SK-N-SH (cell line): ENCODE measurements at regions not wholly inside any gene's neighbourhood (a gene's known extent, or its start where the extent isn't known, plus 50 kb on each side); places are given as distances from the start of the nearest gene placed in this dataset.

Source experiments
- CTCF ChIA-PET: fragments of 300-600, 350-600 bp; formaldehyde crosslinking; extraction: SDS; loops from one replicate; lab custom pipeline; 2021; lab: Yijun Ruan, JAX
- POLR2A ChIA-PET: fragments of 350-600 bp; sonication (Branson Sonifier 250); formaldehyde crosslinking; extraction: SDS; loops from one replicate; lab custom pipeline; 2020; ENCODE audit warnings: antibody characterized with exemption, inconsistent platforms; lab: Yijun Ruan, JAX
- DNase-seq: peaks from one replicate; pipeline ENCODE4 v3.0.0; 2012
- H2AFZ ChIP-seq: fragments of 200-600 bp; sonication (generic); 2 replicates; pipeline ENCODE4 v1.8.1; 2016; ENCODE audit warnings: antibody characterized with exemption, mild to moderate bottlenecking, low read depth
- H3F3A ChIP-seq: fragments of 200-600 bp; sonication (generic); replicated peaks from 2 replicates; pipeline ENCODE3; 2016; ENCODE audit warnings: antibody characterized with exemption, mild to moderate bottlenecking; ENCODE audit not compliant: insufficient read depth
- H3K27ac ChIP-seq, 2 experiments: fragments of 200-500 bp in 1 of 2; fragments of 200-600 bp in 1 of 2; sonication (Bioruptor generic) in 1 of 2; sonication (generic), shearing (Covaris generic) in 1 of 2; 2 replicates each; pipeline versions ENCODE4 v1.5.1 to v1.6.1; 2014 to 2016; ENCODE audit warnings: low read depth in 2 of 2, inconsistent platforms in 1 of 2, low read length in 1 of 2, mild to moderate bottlenecking in 1 of 2, mixed read lengths in 1 of 2
- H3K27me3 ChIP-seq: fragments of 200-600 bp; sonication (generic), shearing (Covaris generic); 2 replicates; pipeline ENCODE4 v1.6.1; 2016; ENCODE audit warnings: mixed run types; ENCODE audit not compliant: insufficient read depth
- H3K36me3 ChIP-seq, 2 experiments: fragments of 200-500 bp in 1 of 2; fragments of 200-600 bp in 1 of 2; sonication (Bioruptor generic) in 1 of 2; sonication (generic) in 1 of 2; replicated peaks in 1 of 2; 2 replicates each; pipeline versions ENCODE3 to v1.5.1; 2014 to 2016; ENCODE audit warnings: low read length in 1 of 2, mild to moderate bottlenecking in 1 of 2; ENCODE audit not compliant: insufficient read depth in 2 of 2, control insufficient read depth in 1 of 2
- H3K4me1 ChIP-seq, 2 experiments: fragments of 200-500 bp in 1 of 2; fragments of 200-600 bp in 1 of 2; sonication (Bioruptor generic) in 1 of 2; sonication (generic), shearing (Covaris generic) in 1 of 2; 2 replicates each; pipeline versions ENCODE4 v1.5.1 to v1.6.1; 2014 to 2016; ENCODE audit warnings: low read depth in 1 of 2, low read length in 1 of 2, mixed run types in 1 of 2; ENCODE audit not compliant: insufficient read depth in 2 of 2, control insufficient read depth in 1 of 2
- H3K4me2 ChIP-seq: fragments of 200-600 bp; sonication (generic), shearing (Covaris generic); 2 replicates; pipeline ENCODE4 v1.6.1; 2017; ENCODE audit warnings: mixed run types
- H3K4me3 ChIP-seq, 2 experiments: fragments of 200-500 bp in 1 of 2; fragments of 200-600 bp in 1 of 2; sonication (Bioruptor generic) in 1 of 2; sonication (generic), shearing (Covaris generic) in 1 of 2; 2 replicates each; pipeline versions ENCODE4 v1.5.1 to v1.8.1; 2014 to 2016; ENCODE audit warnings: low read depth in 2 of 2, inconsistent platforms in 1 of 2, low read length in 1 of 2, mild to moderate bottlenecking in 1 of 2, mixed read lengths in 1 of 2, moderate library complexity in 1 of 2
- H3K79me2 ChIP-seq: fragments of 200-600 bp; sonication (generic); 2 replicates; pipeline ENCODE4 v1.8.1; 2017; ENCODE audit warnings: mild to moderate bottlenecking; ENCODE audit not compliant: insufficient read depth
- H3K9ac ChIP-seq: fragments of 200-600 bp; sonication (generic); 2 replicates; pipeline ENCODE4 v1.6.1; 2017; ENCODE audit warnings: mixed run types
- H3K9me2 ChIP-seq: fragments of 200-600 bp; sonication (generic); 2 replicates; pipeline ENCODE4 v1.6.1; 2017; ENCODE audit warnings: mixed run types
- H3K9me3 ChIP-seq: fragments of 200-600 bp; sonication (generic); 2 replicates; pipeline ENCODE4 v1.6.1; 2017; ENCODE audit warnings: mixed run types, mild to moderate bottlenecking, moderate library complexity
- H4K20me1 ChIP-seq: fragments of 200-600 bp; sonication (generic); 2 replicates; pipeline ENCODE4 v1.6.1; 2017; ENCODE audit warnings: mild to moderate bottlenecking, mixed run types; ENCODE audit not compliant: insufficient read depth
- ELF1 ChIP-seq: IDR thresholded peaks from 2 replicates; pipeline ENCODE4 v1.4.0; 2012
- EP300 ChIP-seq, 2 experiments: IDR thresholded peaks; 2 replicates each; pipeline versions ENCODE4 v1.4.0 to v1.6.1; 2012; ENCODE audit warnings: borderline replicate concordance in 1 of 2, low read depth in 1 of 2, low read length in 1 of 2
- EZH2phosphoT487 ChIP-seq: fragments of 200-600 bp; sonication (generic); IDR thresholded peaks from 2 replicates; pipeline ENCODE4 v1.6.1; 2017; ENCODE audit warnings: low read depth, mixed run types, mild to moderate bottlenecking, antibody characterized with exemption, moderate library complexity, borderline replicate concordance
- FOSL2 ChIP-seq: IDR thresholded peaks from 2 replicates; pipeline ENCODE4 v1.4.0; 2012; ENCODE audit warnings: low read depth, mild to moderate bottlenecking, moderate library complexity, borderline replicate concordance
- FOXJ3 ChIP-seq: sonication (generic); formaldehyde crosslinking; IDR thresholded peaks from 2 replicates; pipeline ENCODE4 v1.5.1; 2020; ENCODE audit warnings: mild to moderate bottlenecking, missing genetic modification reagents
- FOXM1 ChIP-seq: IDR thresholded peaks from 2 replicates; pipeline ENCODE4 v1.4.0; 2012; ENCODE audit warnings: low read depth, mild to moderate bottlenecking
- JUND ChIP-seq: IDR thresholded peaks from 2 replicates; pipeline ENCODE4 v1.4.0; 2012
- MXI1 ChIP-seq: IDR thresholded peaks from 2 replicates; pipeline ENCODE4 v1.6.1; 2012; ENCODE audit warnings: mild to moderate bottlenecking, low read depth, low read length, improper control_type of control experiment
- POLR2AphosphoS5 ChIP-seq: IDR thresholded peaks from 2 replicates; pipeline ENCODE4 v1.6.1; 2012; ENCODE audit warnings: low read depth, low read length
- RFX5 ChIP-seq: IDR thresholded peaks from 2 replicates; pipeline ENCODE4 v1.6.1; 2012; ENCODE audit warnings: mild to moderate bottlenecking, improper control_type of control experiment, low read length
- RXRA ChIP-seq: IDR thresholded peaks from 2 replicates; pipeline ENCODE4 v1.4.0; 2012; ENCODE audit warnings: low read depth, mild to moderate bottlenecking, borderline replicate concordance
- SIN3A ChIP-seq: IDR thresholded peaks from 2 replicates; pipeline ENCODE4 v1.6.1; 2012; ENCODE audit warnings: low read depth, mild to moderate bottlenecking, low read length, moderate library complexity, borderline replicate concordance
- SMC3 ChIP-seq: IDR thresholded peaks from 2 replicates; pipeline ENCODE4 v1.6.1; 2012; ENCODE audit warnings: low read depth, low read length, improper control_type of control experiment
- TAF1 ChIP-seq: IDR thresholded peaks from 2 replicates; pipeline ENCODE4 v1.6.1; 2012; ENCODE audit warnings: low read depth, mild to moderate bottlenecking, low read length, moderate library complexity, borderline replicate concordance
- TCF12 ChIP-seq: IDR thresholded peaks from 2 replicates; pipeline ENCODE4 v1.4.0; 2012
- YY1 ChIP-seq: IDR thresholded peaks from 2 replicates; pipeline ENCODE4 v1.4.0; 2012; ENCODE audit warnings: low read depth, mild to moderate bottlenecking
- WGBS: methylation state at CpG from one replicate; pipeline ENCODE4 v1.1.6; 2017; ENCODE audit warnings: low lambda C conversion rate; 5-methylcytosine and 5-hydroxymethylcytosine counted together
- TF ChIP-seq, protein P1 (sequence below): IDR thresholded peaks from 2 replicates; pipeline ENCODE4 v1.4.0; 2012; ENCODE audit warnings: low read depth, borderline replicate concordance
- TF ChIP-seq, protein P2 (sequence below): IDR thresholded peaks from 2 replicates; pipeline ENCODE4 v1.4.0; 2012; ENCODE audit warnings: low read depth
- TF ChIP-seq, protein P3 (sequence below): IDR thresholded peaks from 2 replicates; pipeline ENCODE4; 2012
- TF ChIP-seq, protein P4 (sequence below): fragments of 150-350 bp; IDR thresholded peaks from 2 replicates; pipeline ENCODE4 v1.6.1; 2017; ENCODE audit warnings: antibody characterized with exemption, low read length, low read depth, borderline replicate concordance
- TF ChIP-seq, protein P5 (sequence below): IDR thresholded peaks from 2 replicates; pipeline ENCODE4 v1.4.0; 2012; ENCODE audit warnings: low read depth, borderline replicate concordance
- TF ChIP-seq, protein P6 (sequence below): fragments of 200-600 bp; sonication (generic); IDR thresholded peaks from 2 replicates; pipeline ENCODE4 v1.6.1; 2017; ENCODE audit warnings: antibody characterized with exemption, mild to moderate bottlenecking, moderate library complexity

DNA sequence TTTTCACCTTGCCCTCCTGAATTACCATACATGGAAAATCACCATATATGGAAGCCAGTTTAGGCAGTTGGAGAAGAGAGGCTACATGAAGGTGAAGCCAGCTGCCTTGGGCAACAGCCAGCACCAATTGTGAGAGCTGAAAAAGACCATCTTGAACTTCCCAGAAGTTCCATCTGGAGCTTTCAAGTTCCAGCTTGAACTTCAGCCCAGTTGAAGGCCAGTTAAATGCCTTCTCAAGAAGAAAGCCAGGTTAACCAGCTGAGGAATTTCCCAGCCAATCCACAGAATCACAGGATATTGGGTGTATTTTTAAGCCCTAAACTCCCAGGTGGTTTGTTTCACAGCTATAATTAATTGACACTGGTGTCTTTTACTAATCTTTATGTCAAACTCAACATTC, 713.6 kb upstream of the MIR17HG start:
- Histone ChIP-seq H4K20me1 (no peaks in the 10 kb centered on the region), H3K79me2 (no peaks in the 10 kb centered on the region), H3K9me2 (no peaks in the 10 kb centered on the region), H2AFZ (no peak overlapping the region), H3K4me3 (no peak overlapping the region), H3K9me3 (no peaks in the 10 kb centered on the region)
- CTCF ChIA-PET: no interaction called here
- no peak for DNase-seq
- POLR2A ChIA-PET: no interaction called here
- TF ChIP-seq, protein P1, sequence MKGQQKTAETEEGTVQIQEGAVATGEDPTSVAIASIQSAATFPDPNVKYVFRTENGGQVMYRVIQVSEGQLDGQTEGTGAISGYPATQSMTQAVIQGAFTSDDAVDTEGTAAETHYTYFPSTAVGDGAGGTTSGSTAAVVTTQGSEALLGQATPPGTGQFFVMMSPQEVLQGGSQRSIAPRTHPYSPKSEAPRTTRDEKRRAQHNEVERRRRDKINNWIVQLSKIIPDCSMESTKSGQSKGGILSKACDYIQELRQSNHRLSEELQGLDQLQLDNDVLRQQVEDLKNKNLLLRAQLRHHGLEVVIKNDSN: no peak
- TF ChIP-seq FOXJ3 (CRISPR knock-in tag) (no peak), EP300 (IDR thresholded peaks at IDR 0.05; ENCODE audit: borderline replicate concordance in 1 of 2, low read depth in 1 of 2, low read length in 1 of 2) (no peak), YY1 (no peak), SIN3A (no peak), RFX5 (no peak), RXRA (no peak), MXI1 (no peak)
- TF ChIP-seq, protein P2, sequence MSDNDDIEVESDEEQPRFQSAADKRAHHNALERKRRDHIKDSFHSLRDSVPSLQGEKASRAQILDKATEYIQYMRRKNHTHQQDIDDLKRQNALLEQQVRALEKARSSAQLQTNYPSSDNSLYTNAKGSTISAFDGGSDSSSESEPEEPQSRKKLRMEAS: no peak
- TF ChIP-seq, protein P3, sequence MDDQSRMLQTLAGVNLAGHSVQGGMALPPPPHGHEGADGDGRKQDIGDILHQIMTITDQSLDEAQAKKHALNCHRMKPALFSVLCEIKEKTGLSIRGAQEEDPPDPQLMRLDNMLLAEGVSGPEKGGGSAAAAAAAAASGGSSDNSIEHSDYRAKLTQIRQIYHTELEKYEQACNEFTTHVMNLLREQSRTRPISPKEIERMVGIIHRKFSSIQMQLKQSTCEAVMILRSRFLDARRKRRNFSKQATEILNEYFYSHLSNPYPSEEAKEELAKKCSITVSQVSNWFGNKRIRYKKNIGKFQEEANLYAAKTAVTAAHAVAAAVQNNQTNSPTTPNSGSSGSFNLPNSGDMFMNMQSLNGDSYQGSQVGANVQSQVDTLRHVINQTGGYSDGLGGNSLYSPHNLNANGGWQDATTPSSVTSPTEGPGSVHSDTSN: no peak
- TF ChIP-seq, protein P4, sequence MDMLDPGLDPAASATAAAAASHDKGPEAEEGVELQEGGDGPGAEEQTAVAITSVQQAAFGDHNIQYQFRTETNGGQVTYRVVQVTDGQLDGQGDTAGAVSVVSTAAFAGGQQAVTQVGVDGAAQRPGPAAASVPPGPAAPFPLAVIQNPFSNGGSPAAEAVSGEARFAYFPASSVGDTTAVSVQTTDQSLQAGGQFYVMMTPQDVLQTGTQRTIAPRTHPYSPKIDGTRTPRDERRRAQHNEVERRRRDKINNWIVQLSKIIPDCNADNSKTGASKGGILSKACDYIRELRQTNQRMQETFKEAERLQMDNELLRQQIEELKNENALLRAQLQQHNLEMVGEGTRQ: no peak
- TF ChIP-seq, all 33 proteins: peak for 0
- H3K9ac ChIP-seq: no peak overlapping the region
- no peaks in the 10 kb centered on the region; a peak in 1 of 4 replicates for H3K4me1 ChIP-seq
- no peaks in the 10 kb centered on the region for H3K36me3 ChIP-seq
- no peak overlapping the region for H3K27ac ChIP-seq
- no peaks in the 10 kb centered on the region for H3K27me3 ChIP-seq
- H3F3A ChIP-seq: no peaks in the 10 kb centered on the region
- no peak overlapping the region for H3K4me2 ChIP-seq

DNA sequence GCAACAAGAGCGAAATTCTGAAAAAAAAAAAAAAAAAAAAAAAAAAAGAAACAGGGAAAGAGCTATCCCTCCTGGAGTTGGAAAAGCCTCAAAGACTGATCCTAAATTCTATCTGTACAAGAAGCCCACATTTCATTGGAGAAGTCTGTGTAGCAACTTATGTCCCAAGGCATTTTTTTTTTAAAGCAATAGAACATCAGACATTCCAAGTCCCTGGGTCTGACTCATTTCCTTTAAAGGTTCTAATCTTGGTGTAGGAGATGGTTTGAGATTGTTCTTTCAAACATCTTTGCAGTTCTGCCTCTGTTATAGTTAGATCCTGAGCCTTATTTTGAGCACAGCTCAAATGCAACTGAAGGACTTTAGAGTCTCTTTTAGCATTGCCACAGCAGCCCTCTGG, 706.5 kb upstream of the MIR17HG start:
- H3K4me2 ChIP-seq: no peak overlapping the region
- no peak for TF ChIP-seq JUND
- TF ChIP-seq, protein P5, sequence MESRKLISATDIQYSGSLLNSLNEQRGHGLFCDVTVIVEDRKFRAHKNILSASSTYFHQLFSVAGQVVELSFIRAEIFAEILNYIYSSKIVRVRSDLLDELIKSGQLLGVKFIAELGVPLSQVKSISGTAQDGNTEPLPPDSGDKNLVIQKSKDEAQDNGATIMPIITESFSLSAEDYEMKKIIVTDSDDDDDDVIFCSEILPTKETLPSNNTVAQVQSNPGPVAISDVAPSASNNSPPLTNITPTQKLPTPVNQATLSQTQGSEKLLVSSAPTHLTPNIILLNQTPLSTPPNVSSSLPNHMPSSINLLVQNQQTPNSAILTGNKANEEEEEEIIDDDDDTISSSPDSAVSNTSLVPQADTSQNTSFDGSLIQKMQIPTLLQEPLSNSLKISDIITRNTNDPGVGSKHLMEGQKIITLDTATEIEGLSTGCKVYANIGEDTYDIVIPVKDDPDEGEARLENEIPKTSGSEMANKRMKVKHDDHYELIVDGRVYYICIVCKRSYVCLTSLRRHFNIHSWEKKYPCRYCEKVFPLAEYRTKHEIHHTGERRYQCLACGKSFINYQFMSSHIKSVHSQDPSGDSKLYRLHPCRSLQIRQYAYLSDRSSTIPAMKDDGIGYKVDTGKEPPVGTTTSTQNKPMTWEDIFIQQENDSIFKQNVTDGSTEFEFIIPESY: no peak
- TF ChIP-seq TCF12: no peak
- no peak for TF ChIP-seq EZH2phosphoT487
- TF ChIP-seq, protein P3: no peak
- TF ChIP-seq FOSL2: no peak
- TF ChIP-seq POLR2AphosphoS5: no peak
- TF ChIP-seq FOXM1: no peak
- no peak for TF ChIP-seq TAF1
- TF ChIP-seq, protein P6, sequence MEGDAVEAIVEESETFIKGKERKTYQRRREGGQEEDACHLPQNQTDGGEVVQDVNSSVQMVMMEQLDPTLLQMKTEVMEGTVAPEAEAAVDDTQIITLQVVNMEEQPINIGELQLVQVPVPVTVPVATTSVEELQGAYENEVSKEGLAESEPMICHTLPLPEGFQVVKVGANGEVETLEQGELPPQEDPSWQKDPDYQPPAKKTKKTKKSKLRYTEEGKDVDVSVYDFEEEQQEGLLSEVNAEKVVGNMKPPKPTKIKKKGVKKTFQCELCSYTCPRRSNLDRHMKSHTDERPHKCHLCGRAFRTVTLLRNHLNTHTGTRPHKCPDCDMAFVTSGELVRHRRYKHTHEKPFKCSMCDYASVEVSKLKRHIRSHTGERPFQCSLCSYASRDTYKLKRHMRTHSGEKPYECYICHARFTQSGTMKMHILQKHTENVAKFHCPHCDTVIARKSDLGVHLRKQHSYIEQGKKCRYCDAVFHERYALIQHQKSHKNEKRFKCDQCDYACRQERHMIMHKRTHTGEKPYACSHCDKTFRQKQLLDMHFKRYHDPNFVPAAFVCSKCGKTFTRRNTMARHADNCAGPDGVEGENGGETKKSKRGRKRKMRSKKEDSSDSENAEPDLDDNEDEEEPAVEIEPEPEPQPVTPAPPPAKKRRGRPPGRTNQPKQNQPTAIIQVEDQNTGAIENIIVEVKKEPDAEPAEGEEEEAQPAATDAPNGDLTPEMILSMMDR: no peak
- TF ChIP-seq YY1: no peak
- no peak for TF ChIP-seq SMC3
- no peak for TF ChIP-seq FOXJ3 (CRISPR knock-in tag)
- TF ChIP-seq ELF1: no peak

More for the DNA sequence above, 706.5 kb upstream of the MIR17HG start:
- no peaks in the 10 kb centered on the region for H3F3A ChIP-seq
- H3K4me3 ChIP-seq: no peak overlapping the region
- POLR2A ChIA-PET: no interaction called here
- no peak overlapping the region for H3K27ac ChIP-seq
- no peak overlapping the region for H3K9ac ChIP-seq
- CTCF ChIA-PET: no interaction called here
- no peaks in the 10 kb centered on the region for H3K9me2 ChIP-seq
- H3K79me2 ChIP-seq: no peaks in the 10 kb centered on the region
- H3K9me3 ChIP-seq: no peaks in the 10 kb centered on the region
- H2AFZ ChIP-seq: no peak overlapping the region
- H3K36me3 ChIP-seq: no peaks in the 10 kb centered on the region
- no peaks in the 10 kb centered on the region for H3K27me3 ChIP-seq
- no peak for DNase-seq
- 65% methylated on average over 1 of the region's 1 CpG for WGBS
- no peaks in the 10 kb centered on the region for H4K20me1 ChIP-seq
- H3K4me1 ChIP-seq: no peaks in the 10 kb centered on the region
